NCI-H2227 treated with DMSO at 0.1 percent for 48 hours (cell line): ENCODE measurements at regions not wholly inside any gene's neighbourhood (a gene's known extent, or its start where the extent isn't known, plus 50 kb on each side); places are given as distances from the start of the nearest gene placed in this dataset.

Source experiments
- DNase-seq: peaks from one replicate; lab custom pipeline; 2025; lab: John Stamatoyannopoulos, UW

DNA sequence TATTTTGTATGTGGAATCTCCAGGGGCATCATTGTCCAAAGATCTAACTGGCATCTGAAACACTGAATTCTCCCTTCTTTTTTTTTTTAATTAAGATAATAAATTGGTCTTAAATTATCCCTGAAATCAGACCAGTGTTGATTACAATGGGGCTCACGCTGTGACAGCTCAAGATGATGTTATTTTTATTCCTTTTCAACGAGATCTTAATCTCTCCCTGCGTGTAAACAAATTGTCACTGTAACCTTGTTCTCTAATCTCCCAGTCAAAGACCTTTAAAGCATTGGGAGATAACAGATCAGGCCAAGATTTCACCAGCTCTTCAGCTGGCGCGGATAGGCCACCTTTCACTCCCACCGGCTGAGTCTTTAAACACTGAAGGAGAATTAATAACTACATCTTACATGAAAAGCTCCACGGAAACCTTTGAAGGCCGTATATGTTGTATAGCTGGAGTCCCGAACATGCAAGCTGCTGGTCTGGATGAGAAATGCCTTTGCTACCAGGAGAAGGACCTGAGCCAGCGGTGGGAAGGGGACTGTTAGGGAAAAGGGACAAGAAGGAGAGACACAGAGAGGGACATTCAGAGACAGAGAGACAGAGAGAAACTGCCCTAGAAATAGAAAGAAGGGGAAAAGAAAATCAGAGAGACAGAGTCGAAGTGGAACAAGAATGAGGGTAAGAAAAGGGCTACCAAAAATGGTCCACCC, 418.8 kb upstream of the NR2F2 start:
- DNase-seq = no peak

- DNase-seq = no peak
Measured at GRCh38 chr15:95912280-95912625, 418.2 kb upstream of the NR2F2 start.

DNA sequence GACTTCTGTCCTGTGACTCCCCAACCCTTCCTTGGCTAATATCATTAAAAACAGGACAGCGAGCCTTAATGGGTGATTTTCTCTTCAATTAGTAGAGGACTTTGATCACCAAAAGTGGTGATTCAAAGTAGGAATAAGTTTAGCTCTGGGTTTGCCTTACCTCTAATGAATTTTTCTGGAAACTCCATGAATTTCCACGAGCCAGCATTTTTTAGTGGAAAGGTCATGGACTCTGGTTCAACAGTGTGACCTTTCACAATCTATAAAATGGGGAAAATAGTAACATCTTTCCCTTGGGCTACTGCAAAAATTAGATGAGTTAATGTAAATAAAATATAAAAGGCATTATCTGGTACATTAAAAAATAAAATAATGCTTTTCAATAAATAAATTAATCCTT, 417.8 kb upstream of the NR2F2 start:
- no peak for DNase-seq

GRCh38 chr15:95916568-95916967, 413.9 kb upstream of the NR2F2 start:
- no peak for DNase-seq

- DNase-seq = no peak
Measured at GRCh38 chr15:95918525-95918924, 412.0 kb upstream of the NR2F2 start.

GRCh38 chr15:95919460-95919859, 411.0 kb upstream of the NR2F2 start:
- no peak for DNase-seq

GRCh38 chr15:95921404-95921803, 409.1 kb upstream of the NR2F2 start:
- no peak for DNase-seq

- no peak for DNase-seq
Measured at GRCh38 chr15:95922431-95922830, 408.1 kb upstream of the NR2F2 start.

DNA sequence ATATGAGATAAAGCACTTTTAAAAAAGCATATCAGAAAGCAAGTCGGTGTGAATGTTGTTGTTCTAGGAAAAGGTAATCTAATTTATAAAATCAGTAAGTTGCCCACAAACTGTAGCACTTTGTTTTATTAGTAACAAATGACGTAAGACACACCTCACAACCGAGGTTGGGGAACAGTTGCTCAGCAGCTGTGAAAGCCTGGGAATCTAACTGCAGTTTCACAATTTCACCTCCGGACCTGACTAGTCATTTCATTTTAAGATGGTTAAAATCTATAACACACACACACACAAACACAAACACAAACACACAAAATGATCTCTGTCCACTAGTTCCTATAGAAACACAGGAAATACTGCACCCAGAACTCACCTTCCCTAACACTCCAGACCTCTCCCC, 406.7 kb upstream of the NR2F2 start:
- DNase-seq = no peak

- DNase-seq = no peak
Measured at GRCh38 chr15:95928822-95929221, 401.7 kb upstream of the NR2F2 start.

DNA sequence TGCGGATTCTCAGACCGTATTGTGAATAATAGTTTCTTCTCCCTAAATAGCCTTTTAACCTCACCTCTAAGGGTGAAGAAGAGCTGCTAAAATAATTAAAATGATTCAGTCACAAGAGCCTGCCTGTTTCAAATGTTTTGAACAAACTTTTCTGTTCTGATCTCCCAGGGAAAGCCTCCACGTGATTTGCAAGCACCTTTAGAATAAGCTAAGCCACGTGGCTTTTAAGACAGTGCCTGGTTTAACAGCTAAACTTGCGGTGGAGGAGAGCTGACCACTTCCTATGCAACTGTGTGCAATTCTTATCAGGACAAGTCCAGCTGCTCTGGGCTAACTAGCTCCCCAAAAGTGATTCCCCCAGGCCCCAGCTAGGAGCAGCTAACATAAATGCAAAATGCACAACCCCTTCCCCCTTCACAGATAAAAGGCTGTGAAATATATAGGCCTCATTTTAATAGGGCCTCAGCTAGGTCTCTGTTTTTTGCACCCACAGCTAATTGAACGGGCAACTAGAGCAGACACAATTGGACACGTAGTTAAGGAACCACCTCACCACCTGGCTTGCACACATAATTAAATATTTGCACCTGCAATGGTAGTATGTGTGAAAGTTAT, 401.2 kb upstream of the NR2F2 start:
- no peak for DNase-seq

DNA sequence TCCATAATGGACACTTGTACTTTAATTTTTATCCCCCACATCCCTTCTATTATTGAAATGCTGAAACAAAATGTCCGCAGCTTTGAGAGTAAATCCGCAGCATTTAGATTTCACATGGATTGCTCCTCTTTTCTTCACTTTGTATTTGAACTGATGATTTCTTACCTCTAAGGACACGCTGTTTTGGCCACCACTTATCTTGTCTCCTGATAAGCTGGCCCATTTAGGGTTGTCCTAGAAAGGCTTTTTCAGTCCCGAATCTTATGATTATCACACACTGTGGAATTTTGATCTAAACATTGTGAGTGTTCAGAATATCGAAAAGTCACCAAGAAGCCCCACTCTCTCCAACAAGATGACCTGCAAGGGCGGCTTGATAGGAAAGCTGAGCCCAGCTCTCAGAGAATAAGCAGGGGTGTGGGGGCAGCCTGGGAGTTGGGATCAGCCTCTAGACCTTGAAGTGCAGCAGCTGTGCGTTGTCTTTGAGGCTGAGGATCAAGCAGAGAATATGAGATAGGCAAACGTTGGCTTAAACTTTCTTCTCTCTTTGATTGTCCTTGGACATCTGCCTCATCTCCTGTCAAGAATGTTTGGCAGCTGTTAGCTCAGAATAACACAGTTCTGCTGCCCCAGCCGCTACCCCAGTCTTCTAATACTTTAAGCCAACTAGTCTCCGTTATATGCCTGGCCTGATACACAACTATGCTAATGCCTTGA, 399.7 kb upstream of the NR2F2 start:
- DNase-seq = no peak

DNA sequence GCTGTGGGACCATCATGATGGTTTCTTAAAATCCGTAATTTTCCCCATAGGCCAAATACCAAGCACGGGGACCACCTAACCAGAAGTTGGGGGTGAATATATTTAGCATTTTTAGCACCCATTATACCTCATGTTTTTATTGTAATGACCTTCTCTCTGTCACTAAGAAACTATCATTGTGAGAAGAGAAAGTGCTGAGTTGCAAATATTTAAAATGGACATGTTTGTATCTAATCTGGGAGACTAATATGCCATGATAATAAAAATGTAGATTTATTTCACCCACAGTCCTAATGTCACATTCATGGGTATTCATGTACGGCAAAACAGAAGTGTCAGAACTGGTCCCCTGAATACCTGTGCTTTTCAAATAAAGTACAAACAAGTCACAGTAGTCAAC, 398.9 kb upstream of the NR2F2 start:
- DNase-seq = no peak

- DNase-seq = no peak
Measured at GRCh38 chr15:95932141-95932540, 398.4 kb upstream of the NR2F2 start.

DNA sequence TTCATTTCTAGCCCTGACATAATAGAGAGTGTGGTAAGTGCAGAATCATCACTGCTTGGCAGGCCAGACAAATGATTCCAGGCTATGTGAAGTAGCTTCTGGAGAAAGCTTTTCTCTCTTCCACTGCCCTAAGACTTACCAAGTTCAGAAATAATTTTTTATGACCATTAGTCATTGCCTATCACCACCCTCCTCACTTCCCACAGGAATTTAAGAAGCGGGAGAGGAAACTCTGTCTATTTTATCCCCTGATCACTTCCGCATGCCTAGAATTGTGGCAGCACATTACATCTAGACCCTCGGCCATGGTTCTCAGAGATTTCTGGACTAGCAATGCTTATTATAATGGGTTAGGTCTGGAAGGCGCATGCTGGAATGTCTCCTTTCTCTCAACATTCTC, 397.8 kb upstream of the NR2F2 start:
- DNase-seq = no peak

- DNase-seq = no peak
Measured at GRCh38 chr15:95935852-95936251, 394.6 kb upstream of the NR2F2 start.

DNA sequence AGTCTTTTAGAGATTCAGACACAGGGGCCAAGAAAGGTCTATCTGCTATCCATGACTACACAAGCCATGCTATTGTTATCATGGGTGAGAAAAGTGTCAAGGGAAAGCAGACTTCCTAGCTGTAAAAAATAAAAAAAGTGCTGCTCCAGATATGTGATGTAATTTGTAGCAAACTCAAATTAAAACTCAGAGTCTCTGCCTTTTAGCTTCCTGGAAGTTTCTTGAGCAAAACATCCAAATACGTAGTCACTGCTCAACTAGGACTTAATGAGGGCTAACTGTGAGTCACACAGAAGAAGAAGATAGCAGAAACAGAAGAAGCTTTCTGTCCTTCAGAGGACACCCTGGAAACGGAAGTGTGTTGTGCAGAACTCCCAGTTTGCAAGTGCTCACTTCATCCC, 393.4 kb upstream of the NR2F2 start:
- DNase-seq = no peak

DNA sequence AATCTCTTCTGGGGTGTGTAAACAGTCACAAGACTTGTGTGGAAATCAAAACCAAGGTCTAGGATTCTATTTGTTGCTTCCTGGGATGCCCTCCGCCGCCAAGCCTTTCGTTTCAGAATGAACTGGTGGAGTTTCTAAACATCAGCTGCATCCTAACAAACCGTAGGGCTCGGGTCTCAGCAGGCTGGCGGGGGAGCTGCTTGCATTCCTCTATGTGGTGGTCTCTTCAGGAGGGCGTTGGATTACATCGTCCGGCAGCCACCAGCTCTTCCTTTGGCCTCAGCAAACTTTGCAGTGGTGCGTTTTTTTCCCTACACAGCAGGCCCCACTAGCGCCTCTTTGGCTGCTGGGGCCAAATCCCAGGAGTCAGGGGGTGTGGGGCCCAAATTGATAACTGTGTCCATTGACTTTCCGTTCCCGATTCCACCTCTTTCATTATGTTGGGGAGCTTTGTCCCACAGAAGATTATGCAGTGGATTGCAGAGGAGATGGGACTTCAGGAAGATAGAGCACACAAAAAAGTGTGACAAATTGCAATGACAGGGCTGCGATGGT, 390.0 kb upstream of the NR2F2 start:
- DNase-seq = no peak

- DNase-seq = no peak
Measured at GRCh38 chr15:95944193-95944592, 386.3 kb upstream of the NR2F2 start.

DNA sequence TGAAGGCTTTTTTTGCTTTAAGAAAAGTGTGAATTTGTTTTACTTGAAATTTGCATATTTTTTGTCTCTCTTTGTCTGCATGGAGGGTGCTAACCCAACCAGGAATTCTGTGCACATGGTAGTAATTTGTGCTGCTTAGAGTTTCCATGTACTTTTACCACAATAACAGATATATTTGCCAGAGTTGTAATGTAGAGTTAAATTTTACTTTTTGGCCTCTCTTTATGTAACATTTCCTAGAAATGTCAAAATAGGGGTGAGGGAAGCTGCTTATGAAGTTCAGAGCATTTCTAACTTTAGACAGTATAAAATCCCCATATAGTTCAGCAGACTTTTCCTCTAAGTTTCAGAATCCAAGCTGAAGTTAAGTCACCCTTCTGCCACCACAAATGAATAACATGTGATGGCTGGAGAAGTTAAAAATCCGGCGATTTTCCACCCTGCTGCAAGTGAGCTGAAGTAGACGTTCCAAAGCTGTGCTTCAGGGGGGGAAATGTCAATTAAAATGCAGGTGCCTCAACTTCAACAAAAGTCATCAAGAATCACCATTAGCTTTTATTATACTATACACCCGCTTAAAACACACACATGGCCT, 385.7 kb upstream of the NR2F2 start:
- no peak for DNase-seq

GRCh38 chr15:95946241-95946640, 384.3 kb upstream of the NR2F2 start:
- no peak for DNase-seq

DNA sequence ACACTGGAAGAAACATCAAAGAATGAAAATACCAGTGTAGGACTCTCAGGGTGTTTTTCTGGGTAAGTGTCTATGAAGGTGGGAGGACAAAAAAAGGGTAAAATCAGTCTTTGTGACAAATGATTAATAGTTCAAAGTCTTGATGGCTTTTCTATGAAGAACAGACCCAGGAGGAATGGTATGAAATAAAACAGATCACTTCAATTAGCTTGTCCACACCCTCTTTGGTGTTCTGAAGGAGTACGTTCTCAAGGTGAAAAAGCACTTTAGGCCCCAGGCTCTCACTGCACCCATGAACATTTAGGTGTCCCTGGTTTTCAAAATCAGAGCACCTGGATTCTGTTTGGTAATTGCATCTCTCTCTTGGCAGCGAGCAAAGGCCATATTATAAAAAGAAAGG, 383.6 kb upstream of the NR2F2 start:
- DNase-seq = no peak

DNA sequence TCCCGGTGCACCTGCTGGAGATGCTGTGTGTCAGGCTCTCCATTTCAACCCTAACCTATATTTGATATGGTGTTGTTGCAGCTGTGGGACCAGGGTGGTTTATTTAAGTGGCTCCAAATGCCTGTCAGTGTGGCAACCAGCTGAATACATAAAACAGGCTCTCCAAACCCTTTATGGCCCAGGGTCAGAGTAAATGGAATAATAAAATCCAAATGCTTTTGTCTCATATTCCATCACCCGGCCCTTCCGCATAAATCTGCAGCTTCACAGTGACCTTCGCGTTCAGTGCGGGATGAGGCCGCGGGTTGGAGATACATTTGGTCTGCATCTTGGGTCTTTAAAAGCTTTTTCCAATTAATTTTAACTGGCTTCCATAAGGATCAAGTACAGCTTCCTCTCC, 382.1 kb upstream of the NR2F2 start:
- DNase-seq = no peak
